GM23338 (cell line): ENCODE measurements at regions not wholly inside any gene's neighbourhood (a gene's known extent, or its start where the extent isn't known, plus 50 kb on each side); places are given as distances from the start of the nearest gene placed in this dataset.

Source experiments
- ATAC-seq: fragments of 200-7000 bp; cut with Tn5 transposase; 3 replicates; pipeline ENCODE4 v1.9.1; 2020
- DNase-seq: peaks from one replicate; pipeline ENCODE4 v3.0.0-alpha.2; 2015; ENCODE audit warnings: low spot score
- H2AFZ ChIP-seq: fragments of 200-600 bp; sonication (generic); 2 replicates; pipeline ENCODE4 v1.8.0; 2016; ENCODE audit warnings: antibody characterized with exemption, mild to moderate bottlenecking, moderate library complexity
- H3F3A ChIP-seq: fragments of 200-600 bp; sonication (generic); replicated peaks from 2 replicates; pipeline ENCODE4 v1.8.0; 2017; ENCODE audit warnings: antibody characterized with exemption, mixed run types, low read depth
- H3K27ac ChIP-seq: fragments of 200-600 bp; sonication (generic); 2 replicates; pipeline ENCODE4 v1.6.1; 2016; ENCODE audit warnings: low read depth
- H3K27me3 ChIP-seq: fragments of 200-600 bp; sonication (generic); 2 replicates; pipeline ENCODE4 v1.8.0; 2016; ENCODE audit warnings: mild to moderate bottlenecking, mixed run types, moderate library complexity; ENCODE audit not compliant: insufficient read depth
- H3K36me3 ChIP-seq: fragments of 200-600 bp; sonication (generic); 2 replicates; pipeline ENCODE4 v1.8.0; 2016; ENCODE audit warnings: mild to moderate bottlenecking; ENCODE audit not compliant: insufficient read depth
- H3K4me1 ChIP-seq: fragments of 200-600 bp; sonication (generic); 2 replicates; pipeline ENCODE4 v1.8.0; 2016; ENCODE audit warnings: mild to moderate bottlenecking, moderate library complexity; ENCODE audit not compliant: insufficient read depth
- H3K4me2 ChIP-seq: fragments of 200-600 bp; sonication (generic); 2 replicates; pipeline ENCODE4 v1.7.1; 2017; ENCODE audit warnings: mixed run types
- H3K4me3 ChIP-seq: fragments of 200-600 bp; sonication (generic); 2 replicates; pipeline ENCODE4 v1.6.1; 2016; ENCODE audit warnings: mixed run types
- H3K79me2 ChIP-seq: fragments of 200-600 bp; sonication (generic); replicated peaks from 2 replicates; pipeline ENCODE4 v1.8.0; 2017; ENCODE audit warnings: mild to moderate bottlenecking; ENCODE audit not compliant: insufficient read depth
- H3K9me2 ChIP-seq: fragments of 200-600 bp; sonication (generic); 2 replicates; pipeline ENCODE4 v1.8.0; 2017; ENCODE audit not compliant: insufficient read depth
- H4K20me1 ChIP-seq: fragments of 200-600 bp; sonication (generic); replicated peaks from 2 replicates; pipeline ENCODE4 v1.8.0; 2017; ENCODE audit warnings: mild to moderate bottlenecking; ENCODE audit not compliant: insufficient read depth
- H3K27ac Mint-ChIP-seq: 2 replicates; pipeline ENCODE4 v1.8.0; 2020; ENCODE audit warnings: inconsistent platforms, mild to moderate bottlenecking, moderate library complexity, mixed read lengths
- H3K27me3 Mint-ChIP-seq: 3 replicates; pipeline ENCODE4 v1.8.0; 2022; ENCODE audit warnings: low read depth, mild to moderate bottlenecking, moderate library complexity, mixed read lengths, inconsistent platforms; ENCODE audit not compliant: insufficient read depth, poor library complexity
- H3K36me3 Mint-ChIP-seq: 3 replicates; pipeline ENCODE4 v1.8.0; 2021; ENCODE audit warnings: low read depth, mild to moderate bottlenecking, inconsistent platforms, moderate library complexity, mixed read lengths
- H3K4me1 Mint-ChIP-seq: 3 replicates; pipeline ENCODE4 v1.8.0; 2020; ENCODE audit warnings: mild to moderate bottlenecking, inconsistent platforms, mixed read lengths
- H3K4me3 Mint-ChIP-seq: 3 replicates; pipeline ENCODE4 v1.8.0; 2021; ENCODE audit warnings: moderate library complexity, mild to moderate bottlenecking, inconsistent platforms, mixed read lengths
- H3K9me3 Mint-ChIP-seq: 3 replicates; pipeline ENCODE4 v1.8.0; 2020; ENCODE audit warnings: moderate library complexity, mild to moderate bottlenecking, inconsistent platforms, mixed read lengths
- CTCF ChIP-seq, 2 experiments: fragments of 200-600 bp in 1 of 2; sonication (generic) in 1 of 2; conservative IDR thresholded peaks; 2 replicates each; pipeline versions ENCODE4 v1.5.1 to v1.6.1; 2016 to 2017; ENCODE audit warnings: antibody characterized with exemption in 2 of 2, low read depth in 2 of 2, mild to moderate bottlenecking in 2 of 2, moderate library complexity in 1 of 2
- EZH2phosphoT487 ChIP-seq: fragments of 200-600 bp; sonication (generic); IDR thresholded peaks from one replicate; pipeline ENCODE4 v1.8.1; 2018; ENCODE audit warnings: antibody characterized with exemption; ENCODE audit not compliant: unreplicated experiment
- JUNB ChIP-seq: IDR thresholded peaks from one replicate; pipeline ENCODE4 v1.6.1; 2016; ENCODE audit warnings: antibody characterized with exemption; ENCODE audit not compliant: unreplicated experiment
- NANOG ChIP-seq: IDR thresholded peaks from 2 replicates; pipeline ENCODE4 v1.6.1; 2016; ENCODE audit warnings: antibody characterized with exemption, borderline replicate concordance
- POLR2AphosphoS5 ChIP-seq: IDR thresholded peaks from 2 replicates; pipeline ENCODE4 v1.6.1; 2016; ENCODE audit warnings: antibody characterized with exemption, low read depth
- STAT1 ChIP-seq: IDR thresholded peaks from one replicate; pipeline ENCODE4 v1.6.1; 2016; ENCODE audit warnings: antibody characterized with exemption; ENCODE audit not compliant: unreplicated experiment
- ZNF331 ChIP-seq: fragments of 250-450 bp; sonication (Bioruptor Pico); IDR thresholded peaks from 2 replicates; pipeline ENCODE4 v1.5.0; 2020; ENCODE audit warnings: low read depth, mild to moderate bottlenecking, moderate library complexity
- ZNF462 ChIP-seq: fragments of 250-450 bp; sonication (Bioruptor Pico); IDR thresholded peaks from 2 replicates; pipeline ENCODE4 v1.5.0; 2020; ENCODE audit warnings: mild to moderate bottlenecking, moderate library complexity

- no peak for TF ChIP-seq ZNF462 (CRISPR knock-in tag)
- no peak for TF ChIP-seq CTCF (conservative IDR thresholded peaks at IDR 0.05; ENCODE audit: low read depth in 2 of 2)
- no peak for TF ChIP-seq STAT1
- TF ChIP-seq EZH2phosphoT487 = no peak
- TF ChIP-seq ZNF331 = no peak
- no peak for TF ChIP-seq NANOG
- TF ChIP-seq POLR2AphosphoS5 = no peak
- TF ChIP-seq JUNB = no peak
Observed at GRCh38 chr7:24010495-24010894, 273.5 kb upstream of the NPY start (continued).

- H3K27ac Mint-ChIP-seq = no peak overlapping the region
- H3K9me3 Mint-ChIP-seq = no peaks in the 10 kb centered on the region; the same call in 2 of the 3 replicates
- no peak overlapping the region for H3K4me2 ChIP-seq
Observed at GRCh38 chr7:24017519-24017918, 266.5 kb upstream of the NPY start.

More at GRCh38 chr7:24017519-24017918, 266.5 kb upstream of the NPY start:
- TF ChIP-seq POLR2AphosphoS5 (no peak), EZH2phosphoT487 (no peak), ZNF331 (no peak), ZNF462 (CRISPR knock-in tag) (no peak), STAT1 (no peak)
- Histone ChIP-seq H3K9me2 (peaks cover 7% of the 10 kb centered on the region; the same call in 1 of the 2 replicates), H2AFZ (no peak overlapping the region), H3K27ac (no peak overlapping the region), H3K4me3 (no peak overlapping the region), H3K4me1 (no peaks in the 10 kb centered on the region), H4K20me1 (no peaks in the 10 kb centered on the region), H3K79me2 (no peaks in the 10 kb centered on the region), H3K27me3 (no peaks in the 10 kb centered on the region), H3F3A (no peaks in the 10 kb centered on the region), H3K36me3 (no peaks in the 10 kb centered on the region)
- no peaks in the 10 kb centered on the region for H3K36me3 Mint-ChIP-seq
- H3K4me1 Mint-ChIP-seq = no peaks in the 10 kb centered on the region
- peaks cover 3% of the 10 kb centered on the region for H3K27me3 Mint-ChIP-seq
- ATAC-seq (no peak), DNase-seq (no peak)
- H3K4me3 Mint-ChIP-seq = no peak overlapping the region
